GM21360 (cell line): ENCODE measurements at regions not wholly inside any gene's neighbourhood (a gene's known extent, or its start where the extent isn't known, plus 50 kb on each side); places are given as distances from the start of the nearest gene placed in this dataset.
"Not testable (repeated sequence)": the region's sequence is repeated elsewhere in the genome, so short reads cannot be mapped to it uniquely, and the experiment has no call there.

Experiments
- ATAC-seq: cut with Tn5 transposase; IDR thresholded peaks from one replicate; pipeline ENCODE4 v1.9.1; 2021; ENCODE audit warnings: mild to moderate bottlenecking, moderate library complexity; ENCODE audit not compliant: unreplicated experiment

DNA sequence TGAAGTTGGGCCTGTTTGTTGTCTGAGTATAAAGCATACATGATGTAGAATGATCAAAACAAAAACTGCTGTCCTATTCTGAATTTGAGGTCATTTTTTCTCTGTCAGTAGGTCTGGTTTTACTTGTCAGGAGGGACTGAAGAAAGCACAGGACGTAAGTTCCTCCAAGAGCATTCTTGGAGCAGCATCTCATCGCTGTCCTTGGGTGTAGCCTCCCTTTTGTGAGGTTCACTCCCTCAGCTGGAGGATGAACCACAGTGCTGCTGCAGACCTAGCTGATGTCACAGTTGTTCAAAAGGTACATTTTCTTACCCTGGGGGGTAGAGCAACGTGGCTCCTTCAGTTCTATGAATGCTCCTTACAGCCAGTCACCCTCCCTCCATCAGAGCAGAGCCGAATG, 490.0 kb upstream of the TBL1XR1 start:
- no peak for ATAC-seq

- no peak for ATAC-seq
Measured at GRCh38 chr3:177688152-177688551, 490.9 kb upstream of the TBL1XR1 start.

GRCh38 chr3:177689077-177689476, 491.8 kb upstream of the TBL1XR1 start:
- ATAC-seq = no peak

GRCh38 chr3:177689869-177690268, 492.6 kb upstream of the TBL1XR1 start:
- no peak for ATAC-seq

GRCh38 chr3:177690306-177690705, 493.0 kb upstream of the TBL1XR1 start:
- no peak for ATAC-seq

- no peak for ATAC-seq
Measured at GRCh38 chr3:177692304-177692975, 495.2 kb upstream of the TBL1XR1 start.

DNA sequence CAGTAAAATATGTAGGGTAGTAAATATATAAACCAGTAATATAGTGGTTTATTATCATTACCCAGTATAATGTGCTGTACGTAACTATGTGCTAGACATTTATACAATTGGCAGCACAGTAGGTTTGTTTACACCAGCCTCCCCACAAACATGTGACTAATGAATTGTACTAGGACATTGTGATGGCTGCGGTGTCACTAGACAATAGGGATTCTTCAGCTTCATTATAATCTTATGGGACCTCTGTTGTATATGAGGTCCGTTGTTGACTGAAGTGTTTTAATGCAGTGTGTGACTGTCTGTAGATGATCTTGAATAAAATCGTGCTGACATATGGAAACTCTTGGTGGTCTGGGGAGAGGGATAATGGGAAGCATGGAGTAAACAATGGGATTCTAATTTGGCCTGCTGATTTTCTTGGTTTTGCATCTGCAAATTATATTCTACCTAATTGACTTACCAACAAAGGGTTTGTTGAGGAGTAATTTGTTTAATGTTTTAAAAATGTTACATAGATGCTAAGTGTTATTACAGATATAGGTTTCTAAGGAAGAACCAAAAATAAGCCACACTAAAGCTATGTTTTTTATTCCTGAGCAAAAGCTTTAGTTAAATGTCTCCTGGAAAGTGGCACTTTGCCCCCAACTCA, 496.5 kb upstream of the TBL1XR1 start:
- no peak for ATAC-seq

DNA sequence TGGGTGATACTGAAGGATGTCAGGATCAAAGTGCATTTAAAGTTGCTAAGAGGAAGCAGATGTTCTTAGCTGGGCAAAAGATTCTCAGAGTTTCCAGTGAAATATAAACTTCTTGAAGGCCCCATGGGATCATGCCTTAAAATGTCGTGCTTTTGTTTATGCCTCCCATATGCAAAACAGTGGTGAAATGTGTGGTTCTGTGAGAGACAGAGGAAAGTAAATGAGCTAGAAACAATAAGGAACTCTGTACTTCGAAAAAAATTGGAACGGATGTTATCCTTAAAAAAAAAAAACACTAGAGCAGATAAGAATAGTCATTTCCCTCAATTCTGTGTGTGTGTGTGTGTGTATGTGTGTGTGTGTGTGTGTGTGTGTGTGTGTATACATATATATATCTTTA, 497.0 kb upstream of the TBL1XR1 start:
- no peak for ATAC-seq

GRCh38 chr3:177694951-177695350, 497.7 kb upstream of the TBL1XR1 start:
- no peak for ATAC-seq

GRCh38 chr3:177700117-177700516, 502.8 kb upstream of the TBL1XR1 start:
- ATAC-seq = no peak

DNA sequence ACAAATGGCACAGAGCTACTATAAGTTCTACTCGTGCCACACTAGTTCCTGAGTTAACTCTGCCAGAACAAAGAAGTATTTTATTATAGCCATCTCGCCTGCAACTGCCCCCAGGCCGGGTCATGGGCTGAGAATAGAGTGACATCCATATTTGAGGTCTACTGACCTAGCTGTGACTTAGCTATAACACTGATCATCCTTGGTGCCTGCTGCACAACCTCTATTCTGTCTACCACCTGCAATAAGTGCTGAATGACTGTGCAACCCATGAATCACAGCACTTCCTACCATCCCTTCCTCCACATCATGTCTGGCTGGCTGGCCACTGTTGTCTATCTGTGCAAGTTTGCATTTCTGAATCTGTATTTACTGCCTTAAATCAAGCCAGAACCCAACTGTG, 506.5 kb upstream of the TBL1XR1 start:
- ATAC-seq = no peak

GRCh38 chr3:177705976-177706823, 508.9 kb upstream of the TBL1XR1 start:
- ATAC-seq = no peak

GRCh38 chr3:177709470-177709869, 512.2 kb upstream of the TBL1XR1 start:
- not testable (repeated sequence) for ATAC-seq

DNA sequence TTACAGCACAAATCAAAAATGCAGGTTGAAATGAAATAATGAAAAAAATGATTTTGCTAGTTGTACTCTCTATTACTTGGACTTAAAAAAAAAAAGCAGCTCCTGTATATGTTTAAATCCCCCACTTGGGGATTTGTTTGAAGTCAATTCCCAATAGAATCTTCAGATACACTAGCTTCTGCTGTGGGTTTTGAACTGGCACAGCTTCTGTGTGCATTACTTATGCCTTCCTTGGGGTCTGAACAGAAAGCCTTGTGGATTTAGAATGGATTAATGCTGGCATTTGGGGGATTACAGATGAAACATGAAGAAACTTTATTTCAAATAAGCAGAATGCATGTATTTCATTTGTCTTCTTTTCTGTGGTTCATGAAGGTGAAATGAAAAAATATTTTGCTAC, 513.2 kb upstream of the TBL1XR1 start:
- ATAC-seq = no peak

DNA sequence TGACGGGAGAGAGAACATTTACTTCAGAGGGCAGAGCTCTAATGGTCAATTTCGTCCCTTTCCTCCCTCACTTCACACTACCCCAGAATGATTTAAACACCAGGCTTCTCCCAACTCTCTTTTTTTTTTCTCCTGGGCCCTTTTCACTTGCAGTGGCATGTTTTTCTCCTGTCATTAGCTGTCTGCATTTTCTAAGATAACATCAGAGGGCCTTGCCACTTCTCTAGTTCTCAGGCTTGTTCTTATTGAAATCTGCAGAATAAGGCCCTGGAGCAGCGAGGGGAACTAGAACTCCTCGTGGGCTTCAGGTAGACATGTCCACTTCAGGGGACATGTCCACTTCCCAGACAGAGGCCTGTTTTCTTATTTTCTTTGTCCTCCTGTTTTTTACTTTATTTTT, 514.4 kb upstream of the TBL1XR1 start:
- no peak for ATAC-seq

DNA sequence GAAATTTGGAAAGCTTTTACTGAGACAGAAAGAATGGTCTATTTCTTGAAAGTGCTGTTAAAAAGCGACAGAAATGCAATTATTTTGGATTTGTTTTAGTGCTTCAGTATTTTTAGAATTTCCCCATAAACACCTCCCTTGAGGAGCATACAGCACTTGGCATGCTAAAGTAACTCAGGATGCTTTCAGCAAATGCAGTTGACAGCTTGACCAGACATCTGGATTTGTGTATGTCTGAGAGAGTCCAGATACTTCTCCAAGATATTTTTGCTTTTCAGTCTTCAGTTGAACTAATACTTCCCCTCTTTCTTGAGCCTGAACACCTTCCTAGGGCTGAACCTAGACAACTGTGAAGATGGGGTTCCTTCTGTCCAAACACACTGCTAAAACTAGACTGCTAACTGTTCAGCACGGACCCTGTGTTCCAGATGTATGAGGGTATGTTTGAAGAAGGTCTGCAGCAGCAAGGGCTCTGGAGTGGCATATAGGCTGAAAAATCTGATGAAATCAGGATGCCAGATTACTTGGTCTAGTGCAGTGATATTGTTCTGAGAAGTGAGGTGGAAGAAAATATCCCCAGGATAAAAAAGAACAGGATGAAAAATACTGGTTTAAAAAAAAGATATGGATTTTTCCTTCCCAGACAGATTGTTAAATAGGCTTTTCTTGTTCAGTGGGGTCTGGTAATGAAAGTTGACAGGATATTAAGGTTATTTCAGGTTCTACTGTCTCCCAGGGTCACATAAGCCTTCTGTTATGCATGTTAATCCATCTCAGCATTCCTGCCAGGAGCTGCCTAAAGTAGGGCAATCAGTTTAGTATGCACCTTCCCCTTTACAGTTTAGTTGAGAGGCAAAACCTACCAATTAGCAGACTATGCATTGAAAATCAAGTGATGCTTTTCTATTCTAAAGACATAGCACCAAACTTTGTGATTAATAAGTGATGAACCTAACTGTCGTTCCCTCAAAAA, 516.9 kb upstream of the TBL1XR1 start:
- no peak for ATAC-seq

DNA sequence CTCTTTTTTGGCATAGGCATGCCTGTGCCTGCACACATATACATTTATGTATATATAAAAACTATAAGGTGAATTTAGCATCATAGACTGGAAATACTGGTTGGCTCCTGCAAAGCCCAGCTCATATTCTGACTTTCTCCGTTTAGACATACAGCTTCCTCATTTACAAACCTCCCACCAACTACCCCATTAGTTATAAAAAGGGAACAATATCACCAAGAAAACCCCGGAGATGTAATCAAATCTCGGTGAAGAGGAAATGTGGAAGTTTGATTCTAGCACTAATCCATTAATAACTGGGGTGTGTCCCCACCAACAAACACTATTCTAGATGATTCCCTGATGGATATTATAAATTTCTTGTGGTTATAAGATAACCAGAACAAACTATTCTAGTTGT, 517.7 kb upstream of the TBL1XR1 start:
- no peak for ATAC-seq

DNA sequence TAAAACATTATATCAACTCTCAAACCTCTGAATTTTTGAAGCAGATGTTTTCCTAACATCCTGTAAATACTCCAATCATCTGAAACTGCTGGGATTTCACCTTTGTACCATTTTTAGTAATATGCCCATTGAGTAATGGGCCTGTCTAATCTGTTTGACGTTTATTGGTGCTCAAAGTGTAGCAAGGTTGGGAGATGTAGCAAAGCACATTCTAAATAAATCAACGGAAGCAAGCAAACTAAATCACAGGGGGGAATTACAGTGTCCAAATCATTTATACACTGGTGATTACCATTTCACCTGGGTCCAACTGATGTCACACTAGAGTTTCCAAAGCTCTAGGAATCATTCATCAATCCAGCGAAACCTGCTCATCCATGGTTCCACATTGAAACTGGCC, 518.7 kb upstream of the TBL1XR1 start:
- no peak for ATAC-seq

DNA sequence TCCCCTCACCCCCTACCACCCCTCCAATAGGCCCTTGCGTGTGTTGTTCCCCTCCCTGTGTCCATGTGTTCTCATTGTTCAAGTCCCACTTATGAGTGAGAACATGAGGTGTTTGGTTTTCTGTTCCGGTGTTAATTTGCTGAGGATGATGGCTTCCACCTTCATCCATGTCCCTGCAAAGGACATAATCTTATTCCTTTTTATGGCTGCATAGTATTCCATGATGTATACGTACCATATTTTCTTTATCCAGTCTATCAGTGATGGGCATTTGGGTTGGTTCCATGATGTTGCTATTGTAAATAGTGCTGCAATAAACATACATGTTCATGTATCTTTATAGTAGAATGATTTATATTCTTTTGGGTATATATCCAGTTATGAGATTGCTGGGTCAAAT, 523.6 kb upstream of the TBL1XR1 start:
- not testable (repeated sequence) for ATAC-seq

- no peak for ATAC-seq
Measured at GRCh38 chr3:177721864-177722785, 524.8 kb upstream of the TBL1XR1 start.
